Body of pancreas (tissue), 4 donors: ENCODE measurements at regions not wholly inside any gene's neighbourhood (a gene's known extent, or its start where the extent isn't known, plus 50 kb on each side); places are given as distances from the start of the nearest gene placed in this dataset.

Source experiments
- POLR2A ChIP-seq, 3 donors: fragments of 450-650 bp; IDR thresholded peaks; one replicate each; pipeline ENCODE4 v1.6.1; 2016; ENCODE audit warnings: antibody characterized with exemption in 3 of 3, mild to moderate bottlenecking in 2 of 3
- TF ChIP-seq, protein P1 (sequence below), 7 experiments: fragments of 450-650 bp in 4 of 7; fragments of 200-600 bp in 3 of 7; sonication (generic) in 3 of 7; IDR thresholded peaks; one replicate each; pipeline ENCODE4 v1.5.1; 2016 to 2019; ENCODE audit warnings: antibody characterized with exemption in 7 of 7

DNA sequence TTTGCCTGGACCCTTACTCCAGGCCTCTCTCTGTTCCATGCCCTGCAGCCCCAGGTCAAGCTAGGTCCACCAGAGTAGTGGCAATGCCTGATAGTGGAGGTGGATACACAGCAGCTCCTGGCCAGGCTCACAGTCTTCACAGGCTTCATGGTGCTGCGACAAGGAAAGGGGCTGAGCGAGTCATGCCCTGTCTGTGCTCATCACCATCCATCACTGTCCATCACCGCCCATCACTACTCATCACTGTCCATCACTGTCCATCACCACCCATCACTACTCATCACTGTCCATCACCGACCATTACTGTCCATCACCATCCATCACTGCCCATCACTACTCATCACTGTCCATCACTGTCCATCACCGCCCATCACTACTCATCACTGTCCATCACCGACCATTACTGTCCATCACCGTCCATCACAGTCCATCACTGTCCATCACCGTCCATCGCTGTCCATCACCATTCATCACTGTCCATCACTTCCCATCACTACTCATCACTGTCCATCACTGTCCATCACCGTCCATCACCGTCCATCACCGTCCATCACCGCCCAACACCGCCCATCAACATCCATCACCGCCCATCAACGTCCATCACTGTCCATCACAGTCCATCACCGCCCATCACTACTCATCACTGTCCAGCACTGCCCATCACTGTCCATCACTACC, 57.1 kb upstream of the OTOS start:
- TF ChIP-seq, protein P1, sequence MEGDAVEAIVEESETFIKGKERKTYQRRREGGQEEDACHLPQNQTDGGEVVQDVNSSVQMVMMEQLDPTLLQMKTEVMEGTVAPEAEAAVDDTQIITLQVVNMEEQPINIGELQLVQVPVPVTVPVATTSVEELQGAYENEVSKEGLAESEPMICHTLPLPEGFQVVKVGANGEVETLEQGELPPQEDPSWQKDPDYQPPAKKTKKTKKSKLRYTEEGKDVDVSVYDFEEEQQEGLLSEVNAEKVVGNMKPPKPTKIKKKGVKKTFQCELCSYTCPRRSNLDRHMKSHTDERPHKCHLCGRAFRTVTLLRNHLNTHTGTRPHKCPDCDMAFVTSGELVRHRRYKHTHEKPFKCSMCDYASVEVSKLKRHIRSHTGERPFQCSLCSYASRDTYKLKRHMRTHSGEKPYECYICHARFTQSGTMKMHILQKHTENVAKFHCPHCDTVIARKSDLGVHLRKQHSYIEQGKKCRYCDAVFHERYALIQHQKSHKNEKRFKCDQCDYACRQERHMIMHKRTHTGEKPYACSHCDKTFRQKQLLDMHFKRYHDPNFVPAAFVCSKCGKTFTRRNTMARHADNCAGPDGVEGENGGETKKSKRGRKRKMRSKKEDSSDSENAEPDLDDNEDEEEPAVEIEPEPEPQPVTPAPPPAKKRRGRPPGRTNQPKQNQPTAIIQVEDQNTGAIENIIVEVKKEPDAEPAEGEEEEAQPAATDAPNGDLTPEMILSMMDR (IDR thresholded peaks at IDR 0.05) = no peak
- TF ChIP-seq POLR2A (IDR thresholded peaks at IDR 0.05) = no peak
